Activated CD4-positive, alpha-beta memory T cell treated with anti-CD3 and anti-CD28 coated beads for 36 hours (primary cell): ENCODE measurements at regions not wholly inside any gene's neighbourhood (a gene's known extent, or its start where the extent isn't known, plus 50 kb on each side); places are given as distances from the start of the nearest gene placed in this dataset.

ENCODE experiments used
- CTCF ChIA-PET: fragments of 350-600 bp; sonication (Branson Sonifier 250); formaldehyde crosslinking; loops from one replicate; lab custom pipeline; 2021; ENCODE audit warnings: antibody characterized with exemption, inconsistent platforms; lab: Charles Lee
- POLR2A ChIA-PET: fragments of 350-600 bp; sonication (Branson Sonifier 250); formaldehyde crosslinking; loops from one replicate; lab custom pipeline; 2021; ENCODE audit warnings: antibody characterized with exemption; lab: Charles Lee
- DNase-seq: peaks from one replicate; pipeline ENCODE4 v3.0.0-alpha.2; 2020
- H3K27ac Mint-ChIP-seq: one replicate; pipeline ENCODE4 v1.8.0; 2021; ENCODE audit warnings: mixed read lengths
- H3K27me3 Mint-ChIP-seq: one replicate; pipeline ENCODE4 v1.8.0; 2021; ENCODE audit warnings: mixed read lengths
- H3K36me3 Mint-ChIP-seq: one replicate; pipeline ENCODE4 v1.8.0; 2021; ENCODE audit warnings: mixed read lengths
- H3K4me1 Mint-ChIP-seq: one replicate; pipeline ENCODE4 v1.8.0; 2021; ENCODE audit warnings: low read depth, mixed read lengths
- H3K4me3 Mint-ChIP-seq: one replicate; pipeline ENCODE4 v1.8.0; 2021; ENCODE audit warnings: mild to moderate bottlenecking, mixed read lengths
- H3K9me3 Mint-ChIP-seq: one replicate; pipeline ENCODE4 v1.8.0; 2021; ENCODE audit warnings: mixed read lengths
- intact Hi-C: fragments of 100-400 bp; cut with micrococcal nuclease; formaldehyde crosslinking; loops from one replicate; pipeline ENCODE4 v1.15.1; 2023

DNA sequence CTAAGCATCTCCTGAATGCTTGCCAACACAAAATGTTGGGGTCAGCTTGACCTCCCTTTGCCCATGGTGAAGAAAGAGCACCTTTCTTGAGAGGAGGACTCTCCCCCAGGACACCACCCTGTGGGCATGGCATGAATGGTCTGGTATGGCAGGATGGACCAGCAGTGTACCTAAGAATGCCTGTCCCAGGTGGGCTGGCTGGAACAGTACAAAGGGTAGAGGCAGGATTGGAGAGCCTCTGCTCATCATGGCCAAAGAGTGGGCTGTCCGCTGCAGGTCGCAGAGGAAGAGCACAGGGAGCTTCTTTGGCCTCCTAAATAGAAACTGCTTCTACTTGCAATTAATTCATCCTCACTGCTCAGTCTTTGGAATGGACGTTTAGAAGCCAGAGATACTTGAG, 131.6 kb upstream of the OSMR start:
- Mint-ChIP-seq H3K27ac (no peak overlapping the region), H3K9me3 (no peaks in the 10 kb centered on the region), H3K4me1 (no peaks in the 10 kb centered on the region), H3K36me3 (no peaks in the 10 kb centered on the region), H3K27me3 (no peaks in the 10 kb centered on the region), H3K4me3 (no peak overlapping the region)
- no peak for DNase-seq
- POLR2A ChIA-PET, result no interaction called here
- CTCF ChIA-PET, result interaction anchor here (0.9 kb wide), 1 partner anchor 331 kb away, joined by 3 read pairs; no protein-coding TSS in a partner anchor
- intact Hi-C loops, result no loop called here

DNA sequence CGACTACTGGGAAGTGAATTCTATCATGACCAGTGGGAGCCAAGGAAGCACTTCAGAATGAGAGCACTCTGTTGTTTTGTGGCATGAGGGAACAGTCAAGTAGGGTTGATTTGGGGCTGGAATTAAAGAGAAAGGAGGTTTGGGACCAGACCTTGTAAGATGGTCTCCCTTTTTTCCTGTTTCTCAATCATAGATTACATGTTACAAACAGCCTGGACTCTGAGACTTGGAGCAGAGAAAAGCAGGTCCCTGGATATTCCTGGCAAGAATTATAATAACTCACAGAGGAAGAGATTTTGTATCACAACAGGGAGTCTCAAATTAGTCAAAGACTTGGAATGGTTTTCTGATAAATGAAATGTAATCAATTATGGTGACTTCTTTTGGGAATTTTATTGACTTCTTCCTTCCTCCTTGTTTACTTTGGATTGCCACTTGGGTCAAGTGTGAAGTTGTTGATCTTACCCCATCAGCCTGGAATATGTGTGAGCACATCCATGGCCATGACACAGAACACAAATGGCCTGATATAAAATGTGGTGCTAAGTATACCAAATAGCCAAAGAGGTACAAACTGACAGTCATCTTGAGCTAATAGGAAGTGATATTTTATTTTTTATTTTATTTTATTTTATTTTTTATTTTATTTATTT, 131.0 kb upstream of the OSMR start:
- Mint-ChIP-seq H3K27ac (no peak overlapping the region), H3K4me1 (no peaks in the 10 kb centered on the region), H3K9me3 (no peaks in the 10 kb centered on the region), H3K27me3 (no peaks in the 10 kb centered on the region), H3K4me3 (no peak overlapping the region), H3K36me3 (no peaks in the 10 kb centered on the region)
- no peak for DNase-seq
- intact Hi-C loops, result no loop called here
- ChIA-PET POLR2A (no interaction called here), CTCF (no interaction called here)

- no peaks in the 10 kb centered on the region for H3K9me3 Mint-ChIP-seq
- ChIA-PET POLR2A (no interaction called here), CTCF (no interaction called here)
- H3K4me1 Mint-ChIP-seq, result no peaks in the 10 kb centered on the region
- peaks cover 2% of the 10 kb centered on the region for H3K27me3 Mint-ChIP-seq
- intact Hi-C loops, result no loop called here
- DNase-seq, result no peak
- H3K36me3 Mint-ChIP-seq, result no peaks in the 10 kb centered on the region
- no peak overlapping the region for H3K27ac Mint-ChIP-seq
- H3K4me3 Mint-ChIP-seq, result no peak overlapping the region
Measured at GRCh38 chr5:38715696-38716095, 130.1 kb upstream of the OSMR start.

- Mint-ChIP-seq H3K27ac (no peak overlapping the region), H3K4me3 (no peak overlapping the region), H3K9me3 (no peaks in the 10 kb centered on the region), H3K27me3 (peaks cover 9% of the 10 kb centered on the region), H3K36me3 (no peaks in the 10 kb centered on the region), H3K4me1 (no peaks in the 10 kb centered on the region)
- ChIA-PET CTCF (no interaction called here), POLR2A (no interaction called here)
- intact Hi-C loops, result no loop called here
- DNase-seq, result no peak
Measured at GRCh38 chr5:38716516-38716915, 129.3 kb upstream of the OSMR start.

- intact Hi-C loops, result no loop called here
Measured at GRCh38 chr5:38718771-38719391, 126.9 kb upstream of the OSMR start.

DNA sequence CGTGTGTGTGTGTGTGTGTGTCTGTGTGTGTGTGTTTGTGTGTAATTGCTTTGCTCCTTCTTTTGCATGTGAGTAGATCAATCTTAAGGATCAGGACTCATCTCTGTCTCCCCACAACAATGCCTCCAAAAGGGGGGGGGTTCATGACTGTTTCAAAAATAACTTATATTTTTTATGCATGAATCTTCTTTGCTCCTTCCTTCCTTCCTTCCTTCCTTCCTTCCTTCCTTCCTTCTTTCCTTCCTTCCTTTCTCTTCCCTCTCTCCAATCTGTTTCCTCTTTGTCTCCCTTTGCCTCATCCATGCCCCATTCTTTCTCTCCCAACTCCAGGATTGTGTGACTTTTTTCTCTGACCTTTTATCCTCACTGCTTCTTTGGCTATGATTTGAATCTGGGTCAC, 126.4 kb upstream of the OSMR start:
- Mint-ChIP-seq H3K27me3 (peaks cover 12% of the 10 kb centered on the region), H3K4me1 (no peaks in the 10 kb centered on the region), H3K36me3 (no peaks in the 10 kb centered on the region), H3K4me3 (no peak overlapping the region), H3K9me3 (no peaks in the 10 kb centered on the region), H3K27ac (no peak overlapping the region)
- DNase-seq, result no peak
- POLR2A ChIA-PET, result no interaction called here
- intact Hi-C loops, result no loop called here
- CTCF ChIA-PET, result no interaction called here

More at GRCh38 chr5:38718771-38719391, 126.9 kb upstream of the OSMR start:
- H3K4me3 Mint-ChIP-seq, result no peak overlapping the region
- CTCF ChIA-PET, result no interaction called here
- no peaks in the 10 kb centered on the region for H3K36me3 Mint-ChIP-seq
- H3K27ac Mint-ChIP-seq, result no peak overlapping the region
- H3K9me3 Mint-ChIP-seq, result no peaks in the 10 kb centered on the region
- H3K4me1 Mint-ChIP-seq, result no peaks in the 10 kb centered on the region
- peaks cover 12% of the 10 kb centered on the region for H3K27me3 Mint-ChIP-seq
- no peak for DNase-seq
- POLR2A ChIA-PET, result no interaction called here

- H3K9me3 Mint-ChIP-seq, result no peaks in the 10 kb centered on the region
- H3K4me1 Mint-ChIP-seq, result no peaks in the 10 kb centered on the region
- no peak for DNase-seq
- CTCF ChIA-PET, result no interaction called here
- H3K27me3 Mint-ChIP-seq, result peaks cover 12% of the 10 kb centered on the region
- POLR2A ChIA-PET, result no interaction called here
- no peaks in the 10 kb centered on the region for H3K36me3 Mint-ChIP-seq
- H3K27ac Mint-ChIP-seq, result no peak overlapping the region
- H3K4me3 Mint-ChIP-seq, result no peak overlapping the region
- intact Hi-C loops, result no loop called here
Measured at GRCh38 chr5:38719916-38720315, 125.9 kb upstream of the OSMR start.

- H3K27me3 Mint-ChIP-seq, result peaks cover 12% of the 10 kb centered on the region
- POLR2A ChIA-PET, result no interaction called here
- H3K9me3 Mint-ChIP-seq, result no peaks in the 10 kb centered on the region
- no peak overlapping the region for H3K27ac Mint-ChIP-seq
- H3K4me3 Mint-ChIP-seq, result no peak overlapping the region
- CTCF ChIA-PET, result no interaction called here
- H3K36me3 Mint-ChIP-seq, result no peaks in the 10 kb centered on the region
- intact Hi-C loops, result no loop called here
- no peaks in the 10 kb centered on the region for H3K4me1 Mint-ChIP-seq
- no peak for DNase-seq
Measured at GRCh38 chr5:38720554-38721361, 125.1 kb upstream of the OSMR start.

GRCh38 chr5:38722918-38723317, 122.9 kb upstream of the OSMR start:
- Mint-ChIP-seq H3K27me3 (peaks cover 12% of the 10 kb centered on the region), H3K36me3 (no peaks in the 10 kb centered on the region), H3K9me3 (no peaks in the 10 kb centered on the region), H3K4me3 (no peak overlapping the region), H3K27ac (no peak overlapping the region), H3K4me1 (no peaks in the 10 kb centered on the region)
- intact Hi-C loops, result no loop called here
- ChIA-PET CTCF (interaction anchor here (1.5 kb wide), 1 partner anchor 85 kb away, joined by 3 read pairs; no protein-coding TSS in a partner anchor), POLR2A (no interaction called here)
- peak; percentile 22 for DNase-seq

GRCh38 chr5:38723426-38723825, 122.4 kb upstream of the OSMR start:
- H3K4me1 Mint-ChIP-seq, result no peaks in the 10 kb centered on the region
- CTCF ChIA-PET, result interaction anchor here (0.6 to 1.5 kb wide), 2 partner anchors 85 to 281 kb away, joined by 3 read pairs; no protein-coding TSS in a partner anchor
- H3K36me3 Mint-ChIP-seq, result no peaks in the 10 kb centered on the region
- no peaks in the 10 kb centered on the region for H3K9me3 Mint-ChIP-seq
- H3K27me3 Mint-ChIP-seq, result peaks cover 12% of the 10 kb centered on the region
- H3K27ac Mint-ChIP-seq, result no peak overlapping the region
- no peak for DNase-seq
- intact Hi-C loops, result no loop called here
- POLR2A ChIA-PET, result no interaction called here
- H3K4me3 Mint-ChIP-seq, result no peak overlapping the region

DNA sequence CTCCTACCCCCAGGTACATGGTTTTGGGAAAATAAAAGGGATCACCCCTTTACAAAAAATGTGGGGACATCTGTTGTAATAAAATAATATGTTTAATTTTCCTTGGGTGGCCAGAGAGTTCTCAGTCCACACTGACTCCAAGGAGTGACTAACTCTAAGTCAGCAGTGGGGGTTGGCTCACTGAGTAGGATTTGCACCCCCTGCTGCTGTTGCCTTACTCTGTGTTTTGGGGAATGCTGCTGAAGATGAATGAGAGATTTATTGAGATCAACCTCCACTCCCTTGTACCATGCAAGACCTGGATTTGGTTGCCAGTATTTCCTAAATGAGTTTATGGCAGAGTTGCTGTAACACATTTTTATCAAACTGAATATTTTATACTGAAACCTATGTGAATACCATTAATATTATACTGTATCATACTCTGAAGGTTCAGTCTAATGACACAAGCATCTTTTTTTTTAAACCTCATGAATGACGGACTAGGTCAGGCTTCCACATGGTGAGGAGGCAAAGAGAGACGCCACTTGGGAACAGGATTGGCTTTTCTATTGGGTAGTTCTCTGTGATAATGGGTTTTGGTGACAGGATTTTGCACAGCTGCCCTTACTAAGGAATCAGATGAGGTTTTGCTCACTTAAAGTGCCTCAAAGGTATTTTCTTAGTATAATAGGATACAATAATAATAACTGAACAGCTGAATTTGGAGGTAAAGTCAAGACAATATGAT, 121.3 kb upstream of the OSMR start:
- H3K9me3 Mint-ChIP-seq, result no peaks in the 10 kb centered on the region
- ChIA-PET CTCF (interaction anchor here (1.5 kb wide), 1 partner anchor 84 kb away, joined by 3 read pairs; no protein-coding TSS in a partner anchor), POLR2A (no interaction called here)
- DNase-seq, result no peak
- peaks cover 12% of the 10 kb centered on the region for H3K27me3 Mint-ChIP-seq
- no peaks in the 10 kb centered on the region for H3K4me1 Mint-ChIP-seq
- intact Hi-C loops, result no loop called here
- H3K36me3 Mint-ChIP-seq, result no peaks in the 10 kb centered on the region
- no peak overlapping the region for H3K4me3 Mint-ChIP-seq
- H3K27ac Mint-ChIP-seq, result no peak overlapping the region

- no peak overlapping the region for H3K27ac Mint-ChIP-seq
- H3K4me1 Mint-ChIP-seq, result no peaks in the 10 kb centered on the region
- POLR2A ChIA-PET, result no interaction called here
- H3K27me3 Mint-ChIP-seq, result peaks cover 12% of the 10 kb centered on the region
- no peaks in the 10 kb centered on the region for H3K36me3 Mint-ChIP-seq
- no peak for DNase-seq
- no peaks in the 10 kb centered on the region for H3K9me3 Mint-ChIP-seq
- CTCF ChIA-PET, result interaction anchor here (1.1 kb wide), 1 partner anchor 288 kb away, joined by 3 read pairs; no protein-coding TSS in a partner anchor
- no peak overlapping the region for H3K4me3 Mint-ChIP-seq
- intact Hi-C loops, result no loop called here
Measured at GRCh38 chr5:38725371-38725865, 120.4 kb upstream of the OSMR start.
